ENCODE measurements at regions not wholly inside any gene's neighbourhood (a gene's known extent, or its start where the extent isn't known, plus 50 kb on each side); places are given as distances from the start of the nearest gene placed in this dataset.

DNA sequence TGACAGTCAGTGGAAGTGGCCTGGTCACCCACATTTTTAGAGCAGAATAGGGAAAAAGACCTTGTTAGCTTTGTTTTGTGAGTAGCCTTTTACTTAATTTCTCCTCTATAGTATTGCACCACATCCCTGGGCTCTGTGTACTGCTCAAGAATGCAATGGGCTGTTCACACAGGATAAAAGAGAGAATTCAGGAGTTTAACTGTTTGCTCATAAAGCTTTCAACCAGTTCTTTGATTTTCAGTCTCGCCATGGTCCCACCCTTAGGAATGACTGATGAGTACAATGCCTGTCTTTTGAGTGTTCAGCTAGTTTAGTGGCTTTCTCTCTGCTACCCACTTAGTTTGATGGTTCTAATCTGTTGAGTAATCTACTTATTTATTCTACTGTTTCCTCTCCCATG lies 129.7 kb downstream of the PLG start:
- TF ChIP-seq, protein P1, sequence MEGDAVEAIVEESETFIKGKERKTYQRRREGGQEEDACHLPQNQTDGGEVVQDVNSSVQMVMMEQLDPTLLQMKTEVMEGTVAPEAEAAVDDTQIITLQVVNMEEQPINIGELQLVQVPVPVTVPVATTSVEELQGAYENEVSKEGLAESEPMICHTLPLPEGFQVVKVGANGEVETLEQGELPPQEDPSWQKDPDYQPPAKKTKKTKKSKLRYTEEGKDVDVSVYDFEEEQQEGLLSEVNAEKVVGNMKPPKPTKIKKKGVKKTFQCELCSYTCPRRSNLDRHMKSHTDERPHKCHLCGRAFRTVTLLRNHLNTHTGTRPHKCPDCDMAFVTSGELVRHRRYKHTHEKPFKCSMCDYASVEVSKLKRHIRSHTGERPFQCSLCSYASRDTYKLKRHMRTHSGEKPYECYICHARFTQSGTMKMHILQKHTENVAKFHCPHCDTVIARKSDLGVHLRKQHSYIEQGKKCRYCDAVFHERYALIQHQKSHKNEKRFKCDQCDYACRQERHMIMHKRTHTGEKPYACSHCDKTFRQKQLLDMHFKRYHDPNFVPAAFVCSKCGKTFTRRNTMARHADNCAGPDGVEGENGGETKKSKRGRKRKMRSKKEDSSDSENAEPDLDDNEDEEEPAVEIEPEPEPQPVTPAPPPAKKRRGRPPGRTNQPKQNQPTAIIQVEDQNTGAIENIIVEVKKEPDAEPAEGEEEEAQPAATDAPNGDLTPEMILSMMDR (IDR thresholded peaks at IDR 0.05), result no peak
- no peak for TF ChIP-seq ZFX (IDR thresholded peaks at IDR 0.05; ENCODE audit: borderline replicate concordance)
